Immature natural killer cell (primary cell): ENCODE measurements at regions not wholly inside any gene's neighbourhood (a gene's known extent, or its start where the extent isn't known, plus 50 kb on each side); places are given as distances from the start of the nearest gene placed in this dataset.

Source experiments
- DNase-seq, 3 donors: peaks; one replicate each; pipeline ENCODE4 v3.0.0; 2022; ENCODE audit warnings: mixed read lengths in 1 of 3
- H3K27ac Mint-ChIP-seq, 6 donors: one replicate each; pipeline ENCODE4 v1.8.0; 2020; ENCODE audit warnings: mixed read lengths in 6 of 6, mild to moderate bottlenecking in 5 of 6, inconsistent platforms in 4 of 6, moderate library complexity in 3 of 6
- H3K27me3 Mint-ChIP-seq, 3 donors: one replicate each; pipeline ENCODE4 v1.8.0; 2020 to 2021; ENCODE audit warnings: low read depth in 3 of 3, mild to moderate bottlenecking in 3 of 3, mixed read lengths in 3 of 3, moderate library complexity in 3 of 3, inconsistent platforms in 1 of 3
- H3K36me3 Mint-ChIP-seq, 3 donors: one replicate each; pipeline ENCODE4 v1.8.0; 2020; ENCODE audit warnings: mixed read lengths in 3 of 3, inconsistent platforms in 2 of 3, mild to moderate bottlenecking in 2 of 3
- H3K4me1 Mint-ChIP-seq, 2 donors: one replicate each; pipeline ENCODE4 v1.8.0; 2020; ENCODE audit warnings: inconsistent platforms in 2 of 2, mild to moderate bottlenecking in 2 of 2, mixed read lengths in 2 of 2, moderate library complexity in 1 of 2
- H3K4me3 Mint-ChIP-seq, 5 donors: one replicate each; pipeline ENCODE4 v1.8.0; 2020; ENCODE audit warnings: mild to moderate bottlenecking in 5 of 5, mixed read lengths in 5 of 5, inconsistent platforms in 3 of 5, moderate library complexity in 3 of 5
- H3K9me3 Mint-ChIP-seq, 6 donors: one replicate each; pipeline ENCODE4 v1.8.0; 2020; ENCODE audit warnings: mild to moderate bottlenecking in 6 of 6, mixed read lengths in 6 of 6, inconsistent platforms in 4 of 6, moderate library complexity in 3 of 6

DNA sequence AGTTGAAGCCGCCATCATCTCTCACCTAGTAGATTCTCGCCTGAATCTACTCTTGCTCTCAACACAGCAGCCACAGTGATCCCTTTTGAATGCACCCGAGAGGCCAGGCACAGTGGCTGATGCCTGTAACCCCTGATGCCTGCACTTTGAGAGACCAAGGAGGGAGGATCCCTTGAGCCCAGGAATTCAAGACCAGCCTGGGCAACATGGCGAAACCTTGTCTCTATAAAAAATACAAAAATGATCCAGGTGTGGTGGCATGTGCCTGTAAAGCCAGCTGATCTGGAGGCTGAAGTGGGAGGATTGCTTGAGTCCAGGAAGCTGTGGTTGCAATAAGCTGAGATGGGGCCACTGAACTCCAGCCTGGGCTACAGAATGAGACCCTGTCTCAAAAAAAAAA, 60.3 kb upstream of the EML4 start:
- no peak overlapping the region for H3K4me3 Mint-ChIP-seq
- DNase-seq = no peak
- no peaks in the 10 kb centered on the region for H3K36me3 Mint-ChIP-seq
- H3K27ac Mint-ChIP-seq = no peak overlapping the region
- no peaks in the 10 kb centered on the region for H3K4me1 Mint-ChIP-seq
- peaks cover 0 to 10% (median 2%) of the 10 kb centered on the region in 3 donors for H3K27me3 Mint-ChIP-seq
- H3K9me3 Mint-ChIP-seq = no peaks in the 10 kb centered on the region

DNA sequence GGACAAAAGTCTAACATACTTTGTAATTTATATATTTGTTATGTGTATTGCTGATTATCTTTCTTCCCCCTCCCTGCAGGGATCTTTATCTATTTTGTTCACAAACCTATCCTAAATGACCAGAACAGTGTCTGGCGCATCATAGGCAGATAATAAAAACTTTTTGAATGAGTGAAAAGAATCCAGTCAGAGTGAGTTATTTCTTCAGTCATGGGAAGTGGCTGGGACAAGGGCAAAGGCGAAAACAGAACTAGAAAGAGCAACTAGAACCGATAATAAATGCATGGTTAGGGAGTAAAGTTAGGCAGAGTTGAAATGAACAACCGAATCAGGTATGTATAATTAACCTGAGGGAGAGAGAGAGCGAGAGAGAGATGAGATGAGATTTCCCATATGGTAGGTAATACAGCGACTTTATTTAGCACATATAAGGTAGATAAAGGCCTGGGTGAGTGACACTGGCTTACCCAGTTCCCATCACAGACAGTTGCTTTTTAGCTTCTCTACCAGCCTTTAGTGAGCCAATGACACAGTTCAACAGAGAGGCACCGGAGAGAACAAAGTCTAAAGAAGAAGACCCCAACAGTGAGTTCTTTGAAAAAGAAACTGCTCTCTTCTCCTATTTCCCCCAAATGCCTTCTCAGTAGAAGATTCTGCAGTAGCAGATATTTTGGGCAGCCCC, 59.1 kb upstream of the EML4 start:
- no peaks in the 10 kb centered on the region for H3K9me3 Mint-ChIP-seq
- H3K4me3 Mint-ChIP-seq = no peak overlapping the region
- peaks cover 0 to 11% (median 2%) of the 10 kb centered on the region in 3 donors for H3K27me3 Mint-ChIP-seq
- peaks cover 4 to 11% of the 10 kb centered on the region in 2 donors for H3K4me1 Mint-ChIP-seq
- H3K27ac Mint-ChIP-seq = no peak overlapping the region
- no peaks in the 10 kb centered on the region for H3K36me3 Mint-ChIP-seq
- no peak for DNase-seq

DNA sequence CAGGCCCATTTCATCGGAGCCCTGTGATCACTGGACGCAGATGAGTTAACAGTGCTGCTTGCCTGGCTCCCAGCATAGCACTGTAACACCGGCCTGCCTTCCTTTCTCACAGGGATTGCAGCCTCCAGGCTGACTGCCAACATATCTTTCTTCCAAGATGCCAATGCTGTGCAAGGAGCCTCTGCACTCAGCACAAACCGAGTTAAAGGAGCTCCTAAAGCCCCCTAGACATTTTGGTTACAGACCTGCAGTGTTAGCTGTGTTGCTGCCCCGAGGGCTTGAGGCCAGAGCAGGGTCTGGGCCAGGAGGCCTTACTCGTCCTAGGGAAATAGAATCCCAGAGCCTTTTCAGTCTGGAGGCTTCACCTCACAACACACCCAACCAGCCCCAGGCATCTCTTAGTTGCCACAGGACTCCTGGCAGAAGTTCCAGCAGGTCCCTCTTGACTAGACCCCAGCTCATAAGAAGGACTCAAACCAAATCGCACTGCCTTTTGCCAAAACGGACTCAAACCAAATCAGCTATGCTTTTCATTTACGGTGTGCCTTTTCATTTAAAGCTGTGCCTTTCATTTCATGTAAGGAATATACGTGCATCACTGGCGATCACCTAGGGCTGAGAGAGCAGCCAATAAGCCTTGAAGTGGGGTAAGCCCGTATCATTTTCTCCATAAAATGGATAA, 58.4 kb upstream of the EML4 start:
- no peaks in the 10 kb centered on the region for H3K9me3 Mint-ChIP-seq
- peaks cover 4 to 12% of the 10 kb centered on the region in 2 donors for H3K4me1 Mint-ChIP-seq
- H3K4me3 Mint-ChIP-seq = no peak overlapping the region
- no peak overlapping the region for H3K27ac Mint-ChIP-seq
- no peaks in the 10 kb centered on the region for H3K36me3 Mint-ChIP-seq
- peaks cover 0 to 5% (median 2%) of the 10 kb centered on the region in 3 donors for H3K27me3 Mint-ChIP-seq
- DNase-seq = no peak

DNA sequence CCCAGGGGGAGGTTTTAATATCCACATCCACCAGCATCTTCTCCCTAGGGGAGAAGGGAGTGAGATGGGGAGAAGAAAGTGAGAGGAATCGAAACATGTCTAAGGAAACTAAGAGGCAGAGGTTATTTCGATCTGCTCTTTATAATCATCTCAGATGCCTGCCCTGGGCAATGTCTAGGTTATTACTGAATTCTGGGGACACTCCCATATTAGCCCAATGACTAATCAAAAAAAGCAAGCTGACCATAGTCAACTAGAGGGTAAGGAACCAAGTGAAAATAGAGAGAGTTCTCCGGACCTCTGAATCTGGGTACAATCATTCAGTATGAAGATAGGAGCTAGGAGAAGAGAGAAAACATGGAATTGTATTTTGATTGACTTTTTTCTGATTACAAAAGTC, 56.7 kb upstream of the EML4 start:
- Mint-ChIP-seq H3K4me3 (no peak overlapping the region), H3K36me3 (no peaks in the 10 kb centered on the region), H3K27me3 (peaks cover 0 to 3% (median 0%) of the 10 kb centered on the region in 3 donors), H3K4me1 (peaks cover 4 to 12% of the 10 kb centered on the region in 2 donors), H3K27ac (no peak overlapping the region), H3K9me3 (no peaks in the 10 kb centered on the region)
- DNase-seq = no peak

DNA sequence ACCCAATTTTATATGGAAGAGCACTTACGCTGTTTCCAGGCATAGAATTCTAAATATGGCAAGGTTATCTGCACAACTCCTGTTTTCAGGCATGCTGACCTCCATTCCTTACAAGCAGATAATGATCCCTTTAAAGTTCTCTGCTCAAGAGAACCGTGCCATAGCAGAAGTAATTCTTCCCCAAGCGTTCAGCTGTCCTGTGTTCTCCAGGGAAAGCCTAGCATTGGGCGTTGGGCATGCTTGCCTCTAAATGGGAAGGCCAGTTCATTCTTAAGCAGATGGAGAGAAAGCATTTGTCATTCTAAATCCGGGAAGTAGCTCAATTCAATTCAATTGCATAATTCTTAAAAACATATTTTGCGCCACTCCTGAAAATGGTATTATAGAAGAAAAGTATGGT, 55.7 kb upstream of the EML4 start:
- peaks cover 4 to 17% of the 10 kb centered on the region in 2 donors for H3K4me1 Mint-ChIP-seq
- H3K9me3 Mint-ChIP-seq = no peaks in the 10 kb centered on the region
- no peak for DNase-seq
- peaks cover 0 to 3% (median 0%) of the 10 kb centered on the region in 3 donors for H3K27me3 Mint-ChIP-seq
- no peak overlapping the region for H3K27ac Mint-ChIP-seq
- H3K4me3 Mint-ChIP-seq = no peak overlapping the region
- H3K36me3 Mint-ChIP-seq = no peaks in the 10 kb centered on the region

DNA sequence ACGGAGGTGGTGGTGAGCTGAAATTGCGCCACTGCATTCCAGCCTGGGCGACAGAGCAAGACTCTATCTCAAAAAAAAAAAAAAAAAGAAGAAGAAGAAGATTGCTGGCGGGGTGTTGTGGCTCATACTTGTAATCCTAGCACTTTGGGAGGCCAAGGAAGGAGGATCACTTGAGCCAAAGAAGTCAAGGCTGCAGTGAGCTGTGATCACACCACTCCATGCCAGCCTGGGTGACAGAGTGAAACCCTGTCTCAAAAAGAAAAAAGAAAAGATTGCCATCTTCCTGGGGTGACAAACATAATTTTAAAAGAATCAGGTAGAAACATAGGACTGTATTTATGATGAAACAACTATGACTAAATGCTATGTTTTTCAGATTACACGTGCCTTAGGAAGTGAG, 55.1 kb upstream of the EML4 start:
- Mint-ChIP-seq H3K27ac (peak overlapping the region in 2 of 6 donors; percentile 39 to 66), H3K27me3 (peaks cover 0 to 3% (median 0%) of the 10 kb centered on the region in 3 donors), H3K4me1 (peaks cover 4 to 22% of the 10 kb centered on the region in 2 donors), H3K4me3 (no peak overlapping the region), H3K36me3 (no peaks in the 10 kb centered on the region), H3K9me3 (no peaks in the 10 kb centered on the region)
- no peak for DNase-seq

DNA sequence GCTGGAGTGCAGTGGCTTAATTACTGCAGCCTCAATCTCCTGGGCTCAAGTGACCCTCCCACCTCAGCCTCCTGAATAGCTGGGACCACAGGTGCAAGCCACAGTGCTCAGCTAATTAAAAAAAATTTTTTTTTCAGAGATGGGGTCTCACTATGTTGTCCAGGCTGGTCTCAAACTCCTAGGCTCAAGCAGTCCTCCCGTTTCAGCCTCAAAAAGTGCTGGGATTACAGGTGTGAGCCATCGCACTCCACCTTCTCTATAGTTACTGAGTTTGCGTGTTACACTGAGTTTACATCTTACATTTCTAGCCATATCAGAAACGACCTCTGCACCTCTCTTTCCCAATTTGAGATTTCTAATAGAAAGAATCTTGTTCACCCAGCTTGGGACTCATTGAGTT, 53.6 kb upstream of the EML4 start:
- Mint-ChIP-seq H3K9me3 (no peaks in the 10 kb centered on the region), H3K27ac (peak overlapping the region in 1 of 6 donors; percentile 67), H3K36me3 (no peaks in the 10 kb centered on the region), H3K4me1 (peaks cover 4 to 22% of the 10 kb centered on the region in 2 donors), H3K27me3 (peaks cover 0 to 3% (median 0%) of the 10 kb centered on the region in 3 donors), H3K4me3 (no peak overlapping the region)
- DNase-seq = no peak

DNA sequence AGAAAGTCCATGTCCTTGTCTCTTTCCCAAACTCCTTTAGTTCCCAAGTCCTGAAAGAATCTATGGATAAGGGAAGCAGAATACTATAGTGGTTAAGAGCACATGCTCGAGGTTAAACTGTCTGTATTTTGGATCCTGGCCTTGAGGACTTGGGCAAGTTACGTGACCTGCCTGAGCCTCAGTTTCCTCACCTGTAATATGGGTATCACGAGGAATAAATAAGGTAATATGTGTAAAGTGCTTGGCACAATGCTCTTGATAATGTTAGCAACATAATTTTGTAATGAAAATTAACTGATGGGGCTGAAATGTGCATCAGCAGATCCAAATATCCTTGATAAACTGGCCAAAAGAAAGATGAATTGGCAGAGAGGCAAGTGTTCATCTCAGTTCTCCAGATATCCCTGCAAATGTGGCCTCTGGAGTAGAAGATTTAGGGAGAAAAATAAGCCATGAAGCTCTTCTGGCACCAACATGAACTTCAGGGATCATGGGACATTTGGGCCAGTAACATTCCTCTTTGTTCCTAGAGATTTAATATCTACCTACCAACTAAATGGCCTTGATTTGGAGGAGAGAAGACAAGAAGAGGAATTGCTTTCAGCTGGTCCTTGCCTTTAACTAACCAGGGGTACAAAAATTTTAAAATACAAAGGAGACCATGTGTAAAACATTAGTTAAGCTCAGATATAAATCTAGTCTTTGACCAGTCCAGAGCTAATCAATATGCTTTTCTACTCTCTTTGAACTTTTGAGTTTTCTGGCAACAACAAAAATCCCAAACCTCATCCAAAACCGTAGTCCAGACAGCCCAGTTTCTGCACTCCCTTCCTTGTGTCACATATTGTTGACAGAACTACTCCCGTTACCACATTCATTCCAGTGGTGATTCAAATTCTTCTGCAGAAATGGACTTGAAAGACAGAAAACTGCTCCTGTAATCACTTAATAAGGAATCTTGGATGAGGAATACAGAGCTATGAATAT, 52.7 kb upstream of the EML4 start:
- H3K4me3 Mint-ChIP-seq = no peak overlapping the region
- no peak overlapping the region for H3K27ac Mint-ChIP-seq
- H3K36me3 Mint-ChIP-seq = peaks cover 0 to under 1% (median 0%) of the 10 kb centered on the region in 3 donors
- peaks cover 4 to 22% of the 10 kb centered on the region in 2 donors for H3K4me1 Mint-ChIP-seq
- DNase-seq = no peak
- peaks cover 0 to 5% (median under 1%) of the 10 kb centered on the region in 6 donors for H3K9me3 Mint-ChIP-seq
- peaks cover 0 to 3% (median 0%) of the 10 kb centered on the region in 3 donors for H3K27me3 Mint-ChIP-seq

DNA sequence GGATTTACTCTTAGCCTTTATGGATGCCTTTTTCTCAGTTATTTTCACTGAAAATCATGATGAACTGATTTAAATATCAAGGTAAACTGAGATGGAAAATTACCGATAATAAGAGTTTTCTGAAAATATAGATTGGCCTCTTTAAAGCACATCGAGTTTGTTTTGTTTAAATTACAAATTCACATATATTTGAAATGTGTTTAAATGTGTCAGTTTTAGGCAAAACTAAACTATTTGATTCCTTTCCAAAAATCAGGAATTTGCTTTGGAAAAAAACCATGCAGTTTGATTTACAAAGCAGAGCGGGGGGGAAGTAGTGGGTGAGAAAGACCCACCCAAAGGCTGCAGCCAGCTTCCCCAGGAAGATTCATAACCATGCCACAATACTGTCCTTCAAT, 52.0 kb upstream of the EML4 start:
- peak overlapping the region in 1 of 6 donors; percentile 50 for H3K27ac Mint-ChIP-seq
- H3K4me1 Mint-ChIP-seq = peaks cover 4 to 22% of the 10 kb centered on the region in 2 donors
- H3K4me3 Mint-ChIP-seq = no peak overlapping the region
- H3K36me3 Mint-ChIP-seq = peaks cover 0 to 6% (median 5%) of the 10 kb centered on the region in 3 donors
- DNase-seq = no peak
- H3K27me3 Mint-ChIP-seq = peaks cover 0 to 4% (median 2%) of the 10 kb centered on the region in 3 donors
- H3K9me3 Mint-ChIP-seq = peaks cover 0 to 11% (median 2%) of the 10 kb centered on the region in 6 donors

DNA sequence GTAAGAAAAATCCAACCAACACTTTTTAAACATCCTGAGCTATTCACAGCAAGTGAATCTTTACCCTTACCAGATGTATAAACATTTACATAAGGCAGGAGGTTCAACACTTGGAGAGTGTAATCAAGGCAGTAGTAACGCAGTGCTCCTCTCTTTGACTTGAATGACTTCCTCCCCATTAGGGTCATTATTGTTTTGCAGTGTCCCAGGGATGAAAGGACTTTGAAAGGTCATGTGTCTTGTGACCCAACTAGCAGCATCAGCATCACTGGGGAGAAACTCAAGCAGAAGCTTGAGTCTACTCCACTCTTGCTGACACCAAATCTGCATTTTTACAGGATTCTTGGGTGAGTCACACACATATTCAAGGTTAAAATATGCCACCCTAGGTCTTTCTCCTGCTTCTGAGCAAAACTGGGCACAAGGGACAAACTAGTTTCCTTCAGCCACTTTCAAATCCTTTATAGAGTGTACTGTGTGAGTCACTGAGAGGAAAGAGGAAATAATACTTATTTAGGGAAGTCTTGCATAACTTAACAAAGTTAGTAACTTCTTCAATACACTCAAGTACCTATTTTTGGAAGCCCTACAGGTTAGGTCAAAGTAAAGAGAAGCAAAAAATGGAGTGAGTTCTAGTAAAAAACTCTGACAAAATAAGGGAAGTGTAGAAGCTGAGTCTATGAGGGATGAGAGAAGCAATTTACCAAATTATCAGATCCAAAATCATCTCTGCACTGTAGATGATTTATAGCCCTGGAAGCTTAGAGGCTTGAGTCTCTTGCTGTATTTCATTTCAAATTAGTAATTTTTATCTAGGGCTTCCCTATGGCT, 51.0 kb upstream of the EML4 start:
- Mint-ChIP-seq H3K36me3 (peaks cover 0 to 6% (median 5%) of the 10 kb centered on the region in 3 donors), H3K4me1 (peaks cover 4 to 23% of the 10 kb centered on the region in 2 donors), H3K27me3 (peaks cover 0 to 4% (median 2%) of the 10 kb centered on the region in 3 donors), H3K4me3 (no peak overlapping the region), H3K27ac (peak overlapping the region in 4 of 6 donors; percentile 64 to 88 (median 82)), H3K9me3 (peaks cover 0 to 12% (median 2%) of the 10 kb centered on the region in 6 donors)
- no peak for DNase-seq

DNA sequence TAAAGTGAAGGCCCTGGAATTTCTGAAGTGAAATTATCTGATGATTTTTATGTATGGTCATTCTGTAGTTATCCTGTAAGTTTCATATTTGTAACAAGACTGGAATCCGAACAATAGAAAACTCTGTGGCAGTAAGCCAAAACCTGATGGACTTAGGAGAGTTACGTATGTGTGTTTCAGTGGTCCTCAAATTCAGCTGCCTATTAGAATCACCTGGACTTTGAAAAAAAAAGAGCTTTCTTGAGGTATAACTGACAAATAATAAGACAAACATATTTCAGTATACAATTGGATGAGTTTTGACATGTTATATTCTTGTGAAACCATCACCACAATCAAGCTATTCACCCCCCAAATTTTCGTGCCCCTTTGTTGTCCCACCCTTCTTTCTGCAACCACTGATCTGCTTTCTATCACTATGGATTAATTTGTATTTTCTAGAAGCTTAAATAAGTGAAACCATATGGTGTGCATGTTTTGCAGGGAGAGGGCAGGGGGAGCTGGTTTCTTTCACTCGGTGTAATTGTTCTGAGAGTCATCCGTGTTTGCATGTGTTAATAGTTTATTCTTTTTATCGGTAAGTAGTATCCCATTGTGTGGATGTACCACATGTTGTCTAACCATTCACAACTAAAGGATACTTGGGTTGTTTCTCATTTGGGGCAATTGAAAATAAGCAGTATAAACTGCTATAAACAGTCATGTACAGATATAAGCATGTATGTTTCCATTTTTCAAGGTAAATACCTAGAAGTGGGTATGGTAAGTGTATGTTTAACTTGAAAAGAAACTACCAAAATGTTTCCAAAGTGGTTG, 50.2 kb upstream of the EML4 start:
- Mint-ChIP-seq H3K4me3 (no peak overlapping the region), H3K27me3 (peaks cover 0 to 4% (median 2%) of the 10 kb centered on the region in 3 donors), H3K4me1 (peaks cover 11 to 31% of the 10 kb centered on the region in 2 donors), H3K27ac (peak overlapping the region in 3 of 6 donors; percentile 34 to 88 (median 60)), H3K36me3 (peaks cover 0 to 6% (median 5%) of the 10 kb centered on the region in 3 donors), H3K9me3 (peaks cover 0 to 15% (median 2%) of the 10 kb centered on the region in 6 donors)
- DNase-seq = no peak
